Loucy (cell line): ENCODE measurements at regions not wholly inside any gene's neighbourhood (a gene's known extent, or its start where the extent isn't known, plus 50 kb on each side); places are given as distances from the start of the nearest gene placed in this dataset.
"Not testable (repeated sequence)": the region's sequence is repeated elsewhere in the genome, so short reads cannot be mapped to it uniquely, and the experiment has no call there.

Experiments used
- H2AFZ ChIP-seq: fragments of 200-600 bp; sonication (generic); 2 replicates; pipeline ENCODE4 v1.6.0; 2016; ENCODE audit warnings: antibody characterized with exemption, mild to moderate bottlenecking, low read length, moderate library complexity
- H3F3A ChIP-seq: fragments of 200-600 bp; 2 replicates; pipeline ENCODE4 v1.6.0; 2016; ENCODE audit warnings: antibody characterized with exemption, low read depth, mild to moderate bottlenecking
- H3K27me3 ChIP-seq: fragments of 200-600 bp; sonication (generic); 2 replicates; pipeline ENCODE4 v1.6.1; 2014; ENCODE audit warnings: low read length, mild to moderate bottlenecking; ENCODE audit not compliant: insufficient read depth, poor library complexity, severe bottlenecking
- H3K36me3 ChIP-seq: fragments of 200-600 bp; sonication (generic); 2 replicates; pipeline ENCODE4 v1.6.1; 2016; ENCODE audit warnings: low read length; ENCODE audit not compliant: insufficient read depth
- H3K4me1 ChIP-seq: fragments of 200-600 bp; sonication (generic); 2 replicates; pipeline ENCODE4 v1.5.1; 2014; ENCODE audit warnings: low read length, mild to moderate bottlenecking; ENCODE audit not compliant: insufficient read depth, poor library complexity, severe bottlenecking
- H3K4me2 ChIP-seq: fragments of 200-600 bp; sonication (generic); 2 replicates; pipeline ENCODE4 v1.6.0; 2014; ENCODE audit warnings: antibody characterized with exemption, low read length, low read depth, mild to moderate bottlenecking; ENCODE audit not compliant: poor library complexity, severe bottlenecking
- H3K4me3 ChIP-seq: fragments of 200-600 bp; sonication (generic); 2 replicates; pipeline ENCODE4 v1.5.1; 2014; ENCODE audit warnings: low read length, mild to moderate bottlenecking, mixed read lengths; ENCODE audit not compliant: poor library complexity, severe bottlenecking
- H3K79me2 ChIP-seq: fragments of 200-600 bp; sonication (generic); 2 replicates; pipeline ENCODE4 v1.6.1; 2014; ENCODE audit warnings: low read length; ENCODE audit not compliant: insufficient read depth
- H3K9ac ChIP-seq: fragments of 200-600 bp; sonication (generic); 2 replicates; pipeline ENCODE4 v1.6.0; 2014; ENCODE audit warnings: mild to moderate bottlenecking, low read depth, low read length, moderate library complexity; ENCODE audit not compliant: poor library complexity, severe bottlenecking
- H3K9me2 ChIP-seq: fragments of 200-600 bp; sonication (generic); replicated peaks from 2 replicates; pipeline ENCODE4 v1.6.1; 2016; ENCODE audit warnings: low read depth, low read length, mixed read lengths
- H3K9me3 ChIP-seq: fragments of 200-600 bp; sonication (generic); 2 replicates; pipeline ENCODE4 v1.6.1; 2014; ENCODE audit warnings: mild to moderate bottlenecking, antibody characterized with exemption, low read length, low read depth; ENCODE audit not compliant: insufficient read depth
- H4K20me1 ChIP-seq: fragments of 200-600 bp; sonication (generic); 2 replicates; pipeline ENCODE4 v1.6.0; 2014; ENCODE audit warnings: antibody characterized with exemption, low read length, mild to moderate bottlenecking; ENCODE audit not compliant: insufficient read depth, poor library complexity, severe bottlenecking

GRCh38 chr15:20305912-20306311 is 235.7 kb downstream of the GOLGA6L6 start:
- H3K4me1 ChIP-seq, H3K36me3 ChIP-seq, H3K4me3 ChIP-seq, H3K79me2 ChIP-seq, H3K9ac ChIP-seq, H3F3A ChIP-seq, H3K4me2 ChIP-seq, H4K20me1 ChIP-seq, H3K27me3 ChIP-seq, H3K9me2 ChIP-seq, H2AFZ ChIP-seq: not testable (repeated sequence)
- peaks cover 12% of the 10 kb centered on the region for H3K9me3 ChIP-seq

- not testable (repeated sequence) for H3K4me1 ChIP-seq, H3K4me2 ChIP-seq, H3K36me3 ChIP-seq, H3K79me2 ChIP-seq, H3K9me2 ChIP-seq, H3K9ac ChIP-seq, H3K4me3 ChIP-seq, H3K27me3 ChIP-seq, H2AFZ ChIP-seq, H4K20me1 ChIP-seq, H3F3A ChIP-seq, H3K9me3 ChIP-seq
These were observed 236.6 kb downstream of the GOLGA6L6 start for GRCh38 chr15:20305015-20305465.

DNA sequence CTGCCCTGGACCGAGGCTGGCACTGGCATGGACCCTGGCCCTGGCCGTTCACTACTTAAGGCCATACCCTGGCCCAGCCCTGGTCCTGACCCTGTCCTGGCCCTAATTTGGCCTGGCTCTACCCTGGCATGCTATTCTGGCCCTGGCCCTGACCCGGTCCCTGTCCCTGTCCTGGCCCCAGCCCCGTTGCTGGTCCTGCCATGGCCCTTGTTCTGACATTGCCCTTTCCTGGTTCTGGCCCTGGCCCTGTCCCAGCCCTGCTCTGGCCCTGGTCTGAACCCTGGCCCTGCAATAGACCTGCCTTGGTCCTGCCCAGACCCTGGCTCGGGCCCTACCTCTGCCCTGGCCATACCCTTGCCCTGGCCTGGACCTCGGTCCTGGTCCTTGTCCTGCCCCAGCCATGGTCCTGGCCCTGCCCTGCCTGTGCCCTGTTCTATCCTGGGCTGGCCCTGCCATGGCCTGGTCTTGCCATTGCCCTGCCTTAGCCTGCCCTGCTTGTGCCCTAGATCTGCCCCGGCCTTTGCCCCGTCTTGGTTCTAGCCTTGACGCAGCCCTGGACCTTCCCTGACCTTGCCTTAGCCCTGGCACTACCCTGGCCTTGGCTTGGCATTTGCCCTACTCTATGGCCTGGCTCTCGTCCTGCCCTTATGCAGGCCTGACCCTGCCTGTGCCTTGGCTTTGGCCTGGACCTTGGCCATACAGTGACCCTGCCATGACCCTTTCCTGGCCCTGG is 237.2 kb downstream of the GOLGA6L6 start:
- not testable (repeated sequence) for H3F3A ChIP-seq, H3K27me3 ChIP-seq, H3K9me3 ChIP-seq, H3K9ac ChIP-seq, H3K36me3 ChIP-seq, H3K79me2 ChIP-seq, H3K4me2 ChIP-seq, H3K4me3 ChIP-seq, H4K20me1 ChIP-seq, H2AFZ ChIP-seq, H3K9me2 ChIP-seq, H3K4me1 ChIP-seq

- H3K9me3 ChIP-seq: not testable (repeated sequence)
These were observed 238.1 kb downstream of the GOLGA6L6 start for GRCh38 chr15:20303248-20304171.

GRCh38 chr15:20302141-20303069 is 239.2 kb downstream of the GOLGA6L6 start:
- not testable (repeated sequence) for H3K9me2 ChIP-seq, H3K4me2 ChIP-seq, H3K9ac ChIP-seq, H2AFZ ChIP-seq, H3F3A ChIP-seq, H3K4me3 ChIP-seq, H3K9me3 ChIP-seq, H3K36me3 ChIP-seq, H3K4me1 ChIP-seq, H4K20me1 ChIP-seq, H3K27me3 ChIP-seq, H3K79me2 ChIP-seq

More at GRCh38 chr15:20303248-20304171, 238.1 kb downstream of the GOLGA6L6 start:
- H2AFZ ChIP-seq, H3F3A ChIP-seq, H3K4me3 ChIP-seq, H3K79me2 ChIP-seq, H3K27me3 ChIP-seq, H3K9ac ChIP-seq, H3K4me1 ChIP-seq, H4K20me1 ChIP-seq, H3K36me3 ChIP-seq, H3K9me2 ChIP-seq, H3K4me2 ChIP-seq: not testable (repeated sequence)

DNA sequence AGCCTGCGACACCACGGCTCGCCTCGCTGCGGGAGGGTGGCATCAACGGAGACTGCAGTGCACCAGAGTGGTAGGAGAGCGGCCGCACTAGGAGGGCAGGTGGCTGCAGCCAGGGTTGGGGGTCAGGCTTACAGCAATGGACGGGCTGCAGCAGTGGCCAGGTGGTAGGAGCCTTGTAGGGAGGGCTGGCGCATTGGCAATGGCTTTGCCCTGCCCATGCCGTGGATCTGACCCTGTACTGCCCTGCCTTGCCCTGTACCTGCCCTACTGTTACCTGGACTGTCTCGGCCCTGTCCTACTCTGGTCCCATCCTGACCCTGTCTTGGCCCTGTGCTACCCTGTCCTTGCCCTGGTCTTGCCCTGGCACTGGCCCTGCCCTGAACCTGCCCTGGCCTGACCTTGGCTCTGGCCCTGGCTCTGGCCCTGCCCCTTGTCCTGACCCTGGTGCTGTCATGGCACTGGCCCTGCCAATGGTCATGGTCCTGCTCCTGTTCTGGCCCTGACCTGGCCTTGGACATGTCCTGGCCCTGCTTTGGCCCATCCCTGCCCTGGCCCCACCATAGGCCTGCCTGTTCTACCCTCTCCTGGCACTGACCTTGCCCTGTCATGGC is 240.0 kb downstream of the GOLGA6L6 start:
- H3F3A ChIP-seq, H3K4me2 ChIP-seq, H4K20me1 ChIP-seq, H3K9ac ChIP-seq, H3K36me3 ChIP-seq, H3K4me3 ChIP-seq, H3K27me3 ChIP-seq, H3K4me1 ChIP-seq, H3K79me2 ChIP-seq, H3K9me2 ChIP-seq, H3K9me3 ChIP-seq, H2AFZ ChIP-seq: not testable (repeated sequence)
